ENCODE measurements at regions not wholly inside any gene's neighbourhood (a gene's known extent, or its start where the extent isn't known, plus 50 kb on each side); places are given as distances from the start of the nearest gene placed in this dataset.

- Histone ChIP-seq H3K4me3 (ENCODE audit: control insufficient read depth in 2 of 3, extremely low read depth in 1 of 3, insufficient read depth in 2 of 3, low read depth in 1 of 3, low read length in 3 of 3) (no peak overlapping the region), H3K4me1 (ENCODE audit: control insufficient read depth, extremely low read depth, insufficient read depth, low read length) (no peaks in the 10 kb centered on the region), H2AFZ (ENCODE audit: control insufficient read depth, low read length) (no peak overlapping the region), H3K9me1 (ENCODE audit: control insufficient read depth, extremely low read depth, insufficient read depth, low read length) (no peaks in the 10 kb centered on the region), H3K36me3 (ENCODE audit: control insufficient read depth in 2 of 2, extremely low read depth in 1 of 2, insufficient read depth in 2 of 2, low read length in 2 of 2) (no peaks in the 10 kb centered on the region), H3K79me2 (ENCODE audit: control insufficient read depth, insufficient read depth, low read length) (no peaks in the 10 kb centered on the region), H3K9ac (ENCODE audit: control insufficient read depth, extremely low read depth, insufficient read depth, low read length) (no peak overlapping the region), H4K20me1 (ENCODE audit: control insufficient read depth, extremely low read depth, insufficient read depth, low read length) (no peaks in the 10 kb centered on the region), H3K27ac (ENCODE audit: control insufficient read depth, insufficient read depth, low read length) (no peak overlapping the region), H3K4me2 (ENCODE audit: control insufficient read depth, extremely low read depth, insufficient read depth, low read depth, low read length) (no peak overlapping the region), H3K9me3 (ENCODE audit: control insufficient read depth, low read depth, low read length) (no peaks in the 10 kb centered on the region), H3K27me3 (ENCODE audit: control insufficient read depth, extremely low read depth, insufficient read depth, low read length) (no peaks in the 10 kb centered on the region)
- FAIRE-seq: no peak
- dilution Hi-C loops (cut with MboI; ENCODE audit: extremely low pct_ligation_motif_present, low sequenced_read_pairs): no loop called here
- DNase-seq (ENCODE audit: low read depth, low spot score): no peak
- TF ChIP-seq CTCF (optimal IDR thresholded peaks at IDR 0.05 in 1 of 3, IDR thresholded peaks at IDR 0.05 in 1 of 3, conservative IDR thresholded peaks at IDR 0.05 in 1 of 3; ENCODE audit: extremely low read depth in 1 of 3, insufficient read depth in 2 of 3, low read length in 3 of 3): no peak
- no peak for TF ChIP-seq EZH2 (IDR thresholded peaks at IDR 0.05; ENCODE audit: low read length)
Measured at GRCh38 chr16:79422064-79422463, 178.5 kb downstream of the MAF start.

GRCh38 chr16:79421126-79421525 lies 179.4 kb downstream of the MAF start:
- H3K4me3 ChIP-seq (ENCODE audit: control insufficient read depth in 2 of 3, extremely low read depth in 1 of 3, insufficient read depth in 2 of 3, low read depth in 1 of 3, low read length in 3 of 3): no peak overlapping the region
- H3K27ac ChIP-seq (ENCODE audit: control insufficient read depth, insufficient read depth, low read length): no peak overlapping the region
- H3K27me3 ChIP-seq (ENCODE audit: control insufficient read depth, extremely low read depth, insufficient read depth, low read length): no peaks in the 10 kb centered on the region
- H3K4me2 ChIP-seq (ENCODE audit: control insufficient read depth, extremely low read depth, insufficient read depth, low read depth, low read length): no peak overlapping the region
- no peak for DNase-seq (ENCODE audit: low read depth, low spot score)
- no peak for FAIRE-seq
- no peaks in the 10 kb centered on the region for H4K20me1 ChIP-seq (ENCODE audit: control insufficient read depth, extremely low read depth, insufficient read depth, low read length)
- no peak overlapping the region for H3K9ac ChIP-seq (ENCODE audit: control insufficient read depth, extremely low read depth, insufficient read depth, low read length)
- no peaks in the 10 kb centered on the region for H3K4me1 ChIP-seq (ENCODE audit: control insufficient read depth, extremely low read depth, insufficient read depth, low read length)
- H3K79me2 ChIP-seq (ENCODE audit: control insufficient read depth, insufficient read depth, low read length): no peaks in the 10 kb centered on the region
- no peaks in the 10 kb centered on the region for H3K9me3 ChIP-seq (ENCODE audit: control insufficient read depth, low read depth, low read length)
- dilution Hi-C loops (cut with MboI; ENCODE audit: extremely low pct_ligation_motif_present, low sequenced_read_pairs): no loop called here
- H2AFZ ChIP-seq (ENCODE audit: control insufficient read depth, low read length): no peak overlapping the region
- H3K36me3 ChIP-seq (ENCODE audit: control insufficient read depth in 2 of 2, extremely low read depth in 1 of 2, insufficient read depth in 2 of 2, low read length in 2 of 2): no peaks in the 10 kb centered on the region
- H3K9me1 ChIP-seq (ENCODE audit: control insufficient read depth, extremely low read depth, insufficient read depth, low read length): no peaks in the 10 kb centered on the region
- no peak for TF ChIP-seq EZH2 (IDR thresholded peaks at IDR 0.05; ENCODE audit: low read length)

- H2AFZ ChIP-seq (ENCODE audit: control insufficient read depth, low read length): no peak overlapping the region
Measured at GRCh38 chr16:79420493-79420892, 180.0 kb downstream of the MAF start.

More at GRCh38 chr16:79420493-79420892, 180.0 kb downstream of the MAF start:
- no peaks in the 10 kb centered on the region for H3K4me1 ChIP-seq (ENCODE audit: control insufficient read depth, extremely low read depth, insufficient read depth, low read length)
- no peaks in the 10 kb centered on the region for H3K9me1 ChIP-seq (ENCODE audit: control insufficient read depth, extremely low read depth, insufficient read depth, low read length)
- no peaks in the 10 kb centered on the region for H3K79me2 ChIP-seq (ENCODE audit: control insufficient read depth, insufficient read depth, low read length)
- no peak for TF ChIP-seq CTCF (optimal IDR thresholded peaks at IDR 0.05 in 1 of 3, IDR thresholded peaks at IDR 0.05 in 1 of 3, conservative IDR thresholded peaks at IDR 0.05 in 1 of 3; ENCODE audit: extremely low read depth in 1 of 3, insufficient read depth in 2 of 3, low read length in 3 of 3)
- no peak for TF ChIP-seq EZH2 (IDR thresholded peaks at IDR 0.05; ENCODE audit: low read length)
- no peak overlapping the region for H3K9ac ChIP-seq (ENCODE audit: control insufficient read depth, extremely low read depth, insufficient read depth, low read length)
- H3K4me2 ChIP-seq (ENCODE audit: control insufficient read depth, extremely low read depth, insufficient read depth, low read depth, low read length): no peak overlapping the region
- dilution Hi-C loops (cut with MboI; ENCODE audit: extremely low pct_ligation_motif_present, low sequenced_read_pairs): no loop called here
- H4K20me1 ChIP-seq (ENCODE audit: control insufficient read depth, extremely low read depth, insufficient read depth, low read length): no peaks in the 10 kb centered on the region
- no peaks in the 10 kb centered on the region for H3K9me3 ChIP-seq (ENCODE audit: control insufficient read depth, low read depth, low read length)
- FAIRE-seq (no peak), DNase-seq (ENCODE audit: low read depth, low spot score) (no peak)
- H3K4me3 ChIP-seq (ENCODE audit: control insufficient read depth in 2 of 3, extremely low read depth in 1 of 3, insufficient read depth in 2 of 3, low read depth in 1 of 3, low read length in 3 of 3): no peak overlapping the region
- H3K36me3 ChIP-seq (ENCODE audit: control insufficient read depth in 2 of 2, extremely low read depth in 1 of 2, insufficient read depth in 2 of 2, low read length in 2 of 2): no peaks in the 10 kb centered on the region
- H3K27me3 ChIP-seq (ENCODE audit: control insufficient read depth, extremely low read depth, insufficient read depth, low read length): no peaks in the 10 kb centered on the region
- no peak overlapping the region for H3K27ac ChIP-seq (ENCODE audit: control insufficient read depth, insufficient read depth, low read length)

Data from keratinocyte (primary cell).